Gastroesophageal sphincter (tissue), 4 donors: ENCODE measurements at regions not wholly inside any gene's neighbourhood (a gene's known extent, or its start where the extent isn't known, plus 50 kb on each side); places are given as distances from the start of the nearest gene placed in this dataset.

Experiments
- ATAC-seq: fragments of 150-250 bp; one replicate; pipeline ENCODE4 v1.9.1; 2016; ENCODE audit warnings: mild to moderate bottlenecking, moderate library complexity
- H3K27ac ChIP-seq, 4 donors: fragments of 200-600 bp; sonication (generic) in 3 of 4; 1 replicate in 3 of 4; 2 replicates in 1 of 4; pipeline ENCODE4 v1.5.1; 2016 to 2019
- H3K27me3 ChIP-seq: fragments of 200-600 bp; sonication (generic); one replicate; pipeline ENCODE4 v1.5.1; 2019
- H3K36me3 ChIP-seq, 2 donors: fragments of 200-600 bp; sonication (generic); one replicate each; pipeline ENCODE4 v1.5.1; 2019; ENCODE audit warnings: control low read depth in 1 of 2
- H3K4me1 ChIP-seq, 3 donors: fragments of 200-600 bp; sonication (generic); 1 replicate in 2 of 3; 2 replicates in 1 of 3; pipeline ENCODE4 v1.5.1; 2016 to 2019; ENCODE audit warnings: control low read depth in 2 of 3
- H3K4me3 ChIP-seq, 2 donors: fragments of 200-600 bp; sonication (generic); one replicate each; pipeline ENCODE4 v1.5.1; 2019; ENCODE audit warnings: mild to moderate bottlenecking in 1 of 2, moderate library complexity in 1 of 2
- H3K9me3 ChIP-seq, 3 donors: fragments of 200-600 bp; sonication (generic); one replicate each; pipeline ENCODE4 v1.5.1; 2017 to 2019; ENCODE audit warnings: control low read depth in 2 of 3
- CTCF ChIP-seq, 4 experiments: fragments of 200-600 bp in 2 of 4; fragments of 450-650 bp in 2 of 4; sonication (generic) in 1 of 4; IDR thresholded peaks; one replicate each; pipeline ENCODE4 v1.5.1; 2017 to 2019; ENCODE audit warnings: antibody characterized with exemption in 4 of 4, mild to moderate bottlenecking in 2 of 4, moderate library complexity in 2 of 4
- EP300 ChIP-seq: sonication (generic); formaldehyde crosslinking; IDR thresholded peaks from one replicate; pipeline ENCODE4 v1.6.1; 2017; ENCODE audit warnings: antibody characterized with exemption, mild to moderate bottlenecking
- POLR2A ChIP-seq, 2 donors: fragments of 450-650 bp; IDR thresholded peaks; one replicate each; pipeline ENCODE4 v1.6.1; 2017; ENCODE audit warnings: antibody characterized with exemption in 2 of 2, mild to moderate bottlenecking in 2 of 2, moderate library complexity in 1 of 2
- POLR2AphosphoS5 ChIP-seq: sonication (generic); formaldehyde crosslinking; IDR thresholded peaks from one replicate; pipeline ENCODE4 v1.6.1; 2017; ENCODE audit warnings: antibody characterized with exemption
- WGBS, 2 donors: methylation state at CpG; one replicate each; pipeline ENCODE4 v1.1.5; 2018; ENCODE audit warnings: low coverage in 1 of 2; 5-methylcytosine and 5-hydroxymethylcytosine counted together

- TF ChIP-seq EP300 (no peak), CTCF (IDR thresholded peaks at IDR 0.05) (no peak), POLR2A (IDR thresholded peaks at IDR 0.05) (no peak), POLR2AphosphoS5 (no peak)
- no peak overlapping the region for H3K4me3 ChIP-seq
- 87 to 92% methylated on average over 1 of the region's 1 CpG for WGBS, 2 donors
- H3K4me1 ChIP-seq = no peaks in the 10 kb centered on the region
- H3K9me3 ChIP-seq = no peaks in the 10 kb centered on the region
- H3K36me3 ChIP-seq = no peaks in the 10 kb centered on the region
- ATAC-seq = no peak
- no peak overlapping the region for H3K27ac ChIP-seq
- no peaks in the 10 kb centered on the region for H3K27me3 ChIP-seq
Observed at GRCh38 chr4:28369499-28369898, 1508.9 kb downstream of the STIM2 start.

GRCh38 chr4:28373191-28373590, 1512.5 kb downstream of the STIM2 start:
- H3K4me1 ChIP-seq = no peaks in the 10 kb centered on the region
- H3K27ac ChIP-seq = no peak overlapping the region
- no peaks in the 10 kb centered on the region for H3K27me3 ChIP-seq
- TF ChIP-seq POLR2AphosphoS5 (no peak), EP300 (no peak), CTCF (IDR thresholded peaks at IDR 0.05) (no peak), POLR2A (IDR thresholded peaks at IDR 0.05) (no peak)
- no peaks in the 10 kb centered on the region for H3K9me3 ChIP-seq
- H3K4me3 ChIP-seq = no peak overlapping the region
- no peaks in the 10 kb centered on the region for H3K36me3 ChIP-seq
- no peak for ATAC-seq

GRCh38 chr4:28373601-28374000, 1513.0 kb downstream of the STIM2 start:
- no peaks in the 10 kb centered on the region for H3K27me3 ChIP-seq
- WGBS, 2 donors = 90 to 100% methylated on average over 1 of the region's 1 CpG
- TF ChIP-seq POLR2A (IDR thresholded peaks at IDR 0.05) = no peak
- TF ChIP-seq EP300 = no peak
- TF ChIP-seq POLR2AphosphoS5 = no peak
- TF ChIP-seq CTCF (IDR thresholded peaks at IDR 0.05) = no peak
- no peak overlapping the region for H3K27ac ChIP-seq
- ATAC-seq = no peak
- H3K4me1 ChIP-seq = no peaks in the 10 kb centered on the region
- no peaks in the 10 kb centered on the region for H3K9me3 ChIP-seq
- H3K36me3 ChIP-seq = no peaks in the 10 kb centered on the region
- H3K4me3 ChIP-seq = no peak overlapping the region

GRCh38 chr4:28378109-28378830, 1517.6 kb downstream of the STIM2 start:
- ATAC-seq = no peak
- no peaks in the 10 kb centered on the region for H3K36me3 ChIP-seq
- 67 to 76% methylated on average over 5 to 6 of the region's 6 CpGs for WGBS, 2 donors

More at GRCh38 chr4:28378109-28378830, 1517.6 kb downstream of the STIM2 start:
- Histone ChIP-seq H3K27ac (no peak overlapping the region), H3K4me1 (no peaks in the 10 kb centered on the region), H3K4me3 (no peak overlapping the region), H3K9me3 (peaks cover 0 to 6% (median 0%) of the 10 kb centered on the region in 3 donors), H3K27me3 (no peaks in the 10 kb centered on the region)
- no peak for TF ChIP-seq POLR2A (IDR thresholded peaks at IDR 0.05)
- no peak for TF ChIP-seq EP300
- TF ChIP-seq POLR2AphosphoS5 = no peak
- TF ChIP-seq CTCF (IDR thresholded peaks at IDR 0.05) = no peak
